ENCODE measurements at regions not wholly inside any gene's neighbourhood (a gene's known extent, or its start where the extent isn't known, plus 50 kb on each side); places are given as distances from the start of the nearest gene placed in this dataset.

DNA sequence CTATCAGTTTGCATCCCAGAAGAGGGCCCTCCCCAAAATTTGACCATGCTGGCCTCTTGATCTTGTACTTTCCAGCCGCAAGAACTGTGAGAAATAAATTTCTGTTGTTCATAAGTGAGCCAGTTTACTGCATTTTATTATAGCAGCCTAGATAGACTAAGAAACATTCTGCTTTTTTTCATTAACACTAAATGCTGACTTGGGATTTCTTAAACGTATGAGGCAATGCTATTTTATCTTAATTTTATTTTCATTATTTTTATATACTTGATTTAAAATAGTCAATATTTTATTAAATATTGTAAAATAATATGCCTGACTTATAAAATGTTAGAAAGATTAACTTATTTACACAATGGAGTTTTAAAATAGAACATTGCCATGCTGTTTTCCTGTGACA lies 341.8 kb upstream of the CNTNAP2 start:
- no peaks in the 10 kb centered on the region for H3K27me3 ChIP-seq (replicated peaks in 1 of 7)
- no peak for DNase-seq
- no peak overlapping the region for H3K27ac ChIP-seq
- intact Hi-C loops (cut with DNase I; ENCODE audit: low total_unique reads): no loop called here
- no peaks in the 10 kb centered on the region for H3K4me1 ChIP-seq
- H3K4me3 ChIP-seq: no peak overlapping the region
- TF ChIP-seq POLR2AphosphoS5 (IDR thresholded peaks at IDR 0.05): no peak
- TF ChIP-seq POLR2A (IDR thresholded peaks at IDR 0.05): no peak
- TF ChIP-seq, protein P1, sequence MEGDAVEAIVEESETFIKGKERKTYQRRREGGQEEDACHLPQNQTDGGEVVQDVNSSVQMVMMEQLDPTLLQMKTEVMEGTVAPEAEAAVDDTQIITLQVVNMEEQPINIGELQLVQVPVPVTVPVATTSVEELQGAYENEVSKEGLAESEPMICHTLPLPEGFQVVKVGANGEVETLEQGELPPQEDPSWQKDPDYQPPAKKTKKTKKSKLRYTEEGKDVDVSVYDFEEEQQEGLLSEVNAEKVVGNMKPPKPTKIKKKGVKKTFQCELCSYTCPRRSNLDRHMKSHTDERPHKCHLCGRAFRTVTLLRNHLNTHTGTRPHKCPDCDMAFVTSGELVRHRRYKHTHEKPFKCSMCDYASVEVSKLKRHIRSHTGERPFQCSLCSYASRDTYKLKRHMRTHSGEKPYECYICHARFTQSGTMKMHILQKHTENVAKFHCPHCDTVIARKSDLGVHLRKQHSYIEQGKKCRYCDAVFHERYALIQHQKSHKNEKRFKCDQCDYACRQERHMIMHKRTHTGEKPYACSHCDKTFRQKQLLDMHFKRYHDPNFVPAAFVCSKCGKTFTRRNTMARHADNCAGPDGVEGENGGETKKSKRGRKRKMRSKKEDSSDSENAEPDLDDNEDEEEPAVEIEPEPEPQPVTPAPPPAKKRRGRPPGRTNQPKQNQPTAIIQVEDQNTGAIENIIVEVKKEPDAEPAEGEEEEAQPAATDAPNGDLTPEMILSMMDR (IDR thresholded peaks at IDR 0.05 in 8 of 11, conservative IDR thresholded peaks at IDR 0.05 in 3 of 11): no peak
- H3K9me3 ChIP-seq: peaks cover 0 to 6% (median 0%) of the 10 kb centered on the region in 8 donors
- no peaks in the 10 kb centered on the region for H3K36me3 ChIP-seq
- WGBS, 5 donors: 79 to 88% (median 83%) methylated on average over 2 of the region's 2 CpGs

DNA sequence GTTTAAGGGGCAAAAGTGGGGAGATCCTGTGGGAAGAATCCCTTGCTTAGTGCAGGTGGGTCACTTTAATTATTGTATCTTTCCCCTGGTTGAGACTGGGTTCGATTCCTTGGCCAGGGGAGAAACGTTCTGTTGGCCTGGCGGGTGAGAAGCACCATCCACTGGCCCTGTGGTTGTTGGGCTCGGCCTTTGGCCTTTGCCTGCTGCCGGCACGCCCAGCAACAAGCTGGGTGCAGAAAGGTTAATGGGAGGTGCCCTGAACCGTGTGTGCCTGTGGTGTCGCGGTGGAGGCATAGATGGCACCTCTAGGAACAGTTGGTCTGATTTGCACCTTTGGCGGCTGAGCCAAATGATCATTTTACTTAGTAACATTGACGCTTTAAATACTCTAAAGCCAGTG lies 363.6 kb upstream of the CNTNAP2 start:
- intact Hi-C loops (cut with DNase I; ENCODE audit: low total_unique reads): no loop called here
- Histone ChIP-seq H3K36me3 (no peaks in the 10 kb centered on the region), H3K9me3 (peaks cover 0 to 59% (median 19%) of the 10 kb centered on the region in 8 donors), H3K4me3 (no peak overlapping the region), H3K27ac (no peak overlapping the region), H3K4me1 (no peaks in the 10 kb centered on the region), H3K27me3 (replicated peaks in 1 of 7) (no peaks in the 10 kb centered on the region)
- DNase-seq: no peak
- TF ChIP-seq, protein P1 (IDR thresholded peaks at IDR 0.05 in 8 of 11, conservative IDR thresholded peaks at IDR 0.05 in 3 of 11): no peak
- TF ChIP-seq POLR2AphosphoS5 (IDR thresholded peaks at IDR 0.05) (no peak), POLR2A (IDR thresholded peaks at IDR 0.05) (no peak)
- WGBS, 5 donors: 77 to 92% (median 89%) methylated on average over 11 of the region's 11 CpGs

DNA sequence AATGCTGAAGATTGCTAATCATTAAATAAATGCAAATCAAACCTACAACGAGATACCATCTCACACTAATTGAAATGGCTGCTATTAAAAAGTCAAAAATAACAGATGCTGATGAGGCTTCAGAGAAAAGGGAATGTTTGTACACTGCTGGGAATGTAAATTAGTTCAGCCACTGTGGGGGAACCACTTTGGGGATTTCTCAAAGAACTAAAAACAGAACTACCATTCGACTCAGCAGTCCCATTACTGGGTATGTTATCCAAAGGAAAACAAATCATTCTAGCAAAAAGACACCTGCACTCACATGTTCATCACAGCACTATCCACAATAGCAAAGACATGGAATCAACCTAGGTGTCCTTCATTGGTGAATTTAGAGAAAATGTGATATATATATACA lies 379.0 kb upstream of the CNTNAP2 start:
- Histone ChIP-seq H3K4me3 (no peak overlapping the region), H3K36me3 (no peaks in the 10 kb centered on the region), H3K27ac (no peak overlapping the region), H3K9me3 (no peaks in the 10 kb centered on the region), H3K27me3 (replicated peaks in 1 of 7) (no peaks in the 10 kb centered on the region), H3K4me1 (no peaks in the 10 kb centered on the region)
- no peak for TF ChIP-seq POLR2A (IDR thresholded peaks at IDR 0.05)
- TF ChIP-seq, protein P1 (IDR thresholded peaks at IDR 0.05 in 8 of 11, conservative IDR thresholded peaks at IDR 0.05 in 3 of 11): no peak
- no peak for TF ChIP-seq POLR2AphosphoS5 (IDR thresholded peaks at IDR 0.05)
- WGBS, 5 donors: 65 to 82% (median 81%) methylated on average over 2 of the region's 2 CpGs
- intact Hi-C loops (cut with DNase I; ENCODE audit: low total_unique reads): no loop called here
- no peak for DNase-seq

DNA sequence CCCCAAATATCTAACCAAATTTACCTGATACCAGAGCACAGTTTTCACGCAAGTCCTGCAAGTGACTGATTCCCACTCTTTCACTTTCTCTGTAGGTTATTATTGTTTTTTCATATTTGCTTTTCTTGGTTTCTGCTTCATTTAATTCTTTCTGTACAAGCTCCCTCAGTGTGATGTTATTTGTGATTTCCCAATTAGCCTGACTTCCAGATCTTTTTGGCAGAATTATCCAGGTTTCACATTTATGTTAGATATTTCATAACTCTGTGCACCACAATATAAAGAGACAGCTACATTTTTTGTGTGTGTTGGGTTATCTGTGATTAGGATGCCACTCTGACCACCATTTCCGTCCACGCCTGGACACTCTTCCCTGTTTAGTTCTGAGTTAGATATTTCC lies 381.5 kb upstream of the CNTNAP2 start:
- TF ChIP-seq, protein P1 (IDR thresholded peaks at IDR 0.05 in 8 of 11, conservative IDR thresholded peaks at IDR 0.05 in 3 of 11): no peak
- no peak for TF ChIP-seq POLR2AphosphoS5 (IDR thresholded peaks at IDR 0.05)
- no peak for TF ChIP-seq POLR2A (IDR thresholded peaks at IDR 0.05)
- peaks cover 0 to 4% (median 0%) of the 10 kb centered on the region in 8 donors for H3K9me3 ChIP-seq
- no peaks in the 10 kb centered on the region for H3K36me3 ChIP-seq
- no peak for DNase-seq
- no peaks in the 10 kb centered on the region for H3K27me3 ChIP-seq (replicated peaks in 1 of 7)
- H3K4me1 ChIP-seq: no peaks in the 10 kb centered on the region
- 84 to 95% (median 88%) methylated on average over 3 of the region's 3 CpGs for WGBS, 5 donors
- no peak overlapping the region for H3K27ac ChIP-seq
- H3K4me3 ChIP-seq: no peak overlapping the region
- intact Hi-C loops (cut with DNase I; ENCODE audit: low total_unique reads): no loop called here
